Neural cell (in vitro differentiated cells): ENCODE measurements at regions not wholly inside any gene's neighbourhood (a gene's known extent, or its start where the extent isn't known, plus 50 kb on each side); places are given as distances from the start of the nearest gene placed in this dataset.

Experiments used
- H2AFZ ChIP-seq: fragments of 200-600, 300-800 bp; sonication (generic), shearing (Covaris generic); 2 replicates; pipeline ENCODE4 v1.6.0; 2014; ENCODE audit warnings: low read depth, mild to moderate bottlenecking, antibody characterized with exemption, low read length, moderate library complexity
- H3F3A ChIP-seq: fragments of 200-600 bp; shearing (Covaris generic); 2 replicates; pipeline ENCODE4 v1.6.1; 2016; ENCODE audit warnings: mild to moderate bottlenecking, moderate library complexity, mixed read lengths, antibody characterized with exemption, low read length; ENCODE audit not compliant: insufficient read depth, poor library complexity, severe bottlenecking
- H3K27ac ChIP-seq: fragments of 200-600, 300-800 bp; sonication (generic), shearing (Covaris generic); 2 replicates; pipeline ENCODE4 v1.5.1; 2014; ENCODE audit warnings: mild to moderate bottlenecking, low read length, moderate library complexity
- H3K27me3 ChIP-seq: fragments of 300-800, 200-600 bp; sonication (generic), shearing (Covaris generic); 2 replicates; pipeline ENCODE4 v1.6.0; 2014; ENCODE audit warnings: mild to moderate bottlenecking, low read depth, low read length, moderate library complexity; ENCODE audit not compliant: insufficient read depth
- H3K36me3 ChIP-seq: fragments of 300-800, 200-600 bp; sonication (generic), shearing (Covaris generic); 2 replicates; pipeline ENCODE4 v1.5.1; 2014; ENCODE audit warnings: mild to moderate bottlenecking, antibody characterized with exemption, low read length, moderate library complexity; ENCODE audit not compliant: insufficient read depth
- H3K4me2 ChIP-seq: fragments of 300-800, 200-600 bp; sonication (generic), shearing (Covaris generic); 2 replicates; pipeline ENCODE4 v1.6.0; 2014; ENCODE audit warnings: mild to moderate bottlenecking, low read length
- H3K4me3 ChIP-seq: fragments of 300-800, 200-600 bp; sonication (generic), shearing (Covaris generic); 2 replicates; pipeline ENCODE4 v1.5.1; 2014; ENCODE audit warnings: mild to moderate bottlenecking, low read length, moderate library complexity
- H3K79me2 ChIP-seq: fragments of 200-600 bp; shearing (Covaris generic); replicated peaks from 2 replicates; pipeline ENCODE4 v1.6.0; 2014; ENCODE audit warnings: mild to moderate bottlenecking, low read length, moderate library complexity; ENCODE audit not compliant: insufficient read depth
- H3K9ac ChIP-seq: fragments of 300-800, 200-600 bp; sonication (generic), shearing (Covaris generic); 2 replicates; pipeline ENCODE4 v1.6.1; 2016; ENCODE audit warnings: mild to moderate bottlenecking, low read length, mixed read lengths
- H3K9me2 ChIP-seq: fragments of 200-600 bp; shearing (Covaris generic); 2 replicates; pipeline ENCODE4 v1.6.1; 2016; ENCODE audit warnings: mild to moderate bottlenecking, low read length, mixed read lengths; ENCODE audit not compliant: insufficient read depth
- H3K9me3 ChIP-seq: fragments of 200-600, 300-800 bp; sonication (generic), shearing (Covaris generic); 2 replicates; pipeline ENCODE4 v1.6.1; 2016; ENCODE audit warnings: mild to moderate bottlenecking, mixed run types, low read length, moderate library complexity, mixed read lengths
- H4K20me1 ChIP-seq: fragments of 200-600 bp; shearing (Covaris generic); 2 replicates; pipeline ENCODE4 v1.6.1; 2016; ENCODE audit warnings: mild to moderate bottlenecking, mixed run types; ENCODE audit not compliant: insufficient read depth
- CTCF ChIP-seq: fragments of 450-650 bp; IDR thresholded peaks from 2 replicates; pipeline ENCODE4 v1.5.1; 2014; ENCODE audit warnings: antibody characterized with exemption, mild to moderate bottlenecking, moderate library complexity; ENCODE audit not compliant: poor library complexity, severe bottlenecking
- EP300 ChIP-seq: fragments of 450-650 bp; conservative IDR thresholded peaks from 2 replicates; pipeline ENCODE4 v1.6.1; 2014; ENCODE audit warnings: antibody characterized with exemption, mild to moderate bottlenecking, moderate library complexity; ENCODE audit not compliant: poor library complexity, severe bottlenecking
- EZH2 ChIP-seq: fragments of 200-600, 300-800 bp; shearing (Covaris generic), sonication (generic); IDR thresholded peaks from 2 replicates; pipeline ENCODE4 v1.6.1; 2014; ENCODE audit warnings: antibody characterized with exemption, low read length, borderline replicate concordance, mild to moderate bottlenecking; ENCODE audit not compliant: insufficient read depth, poor library complexity, severe bottlenecking
- MXI1 ChIP-seq: fragments of 450-650 bp; conservative IDR thresholded peaks from 2 replicates; pipeline ENCODE4 v1.6.1; 2014; ENCODE audit warnings: antibody characterized with exemption, mild to moderate bottlenecking; ENCODE audit not compliant: poor library complexity, severe bottlenecking
- POLR2AphosphoS5 ChIP-seq: IDR thresholded peaks from 2 replicates; pipeline ENCODE4 v1.6.1; 2012
- RAD21 ChIP-seq: fragments of 450-650 bp; conservative IDR thresholded peaks from 2 replicates; pipeline ENCODE4 v1.6.1; 2014; ENCODE audit warnings: antibody characterized with exemption, mild to moderate bottlenecking, moderate library complexity
- REST ChIP-seq: IDR thresholded peaks from 2 replicates; pipeline ENCODE4 v1.6.1; 2012; ENCODE audit warnings: borderline replicate concordance
- SMC3 ChIP-seq: fragments of 450-650 bp; conservative IDR thresholded peaks from 2 replicates; pipeline ENCODE4 v1.6.1; 2014; ENCODE audit warnings: antibody characterized with exemption, mild to moderate bottlenecking, moderate library complexity; ENCODE audit not compliant: poor library complexity
- TAF1 ChIP-seq: IDR thresholded peaks from 2 replicates; pipeline ENCODE4 v1.6.1; 2012; ENCODE audit warnings: low read depth

GRCh38 chr1:37332126-37332525, 142.3 kb upstream of the ZC3H12A start:
- no peak overlapping the region for H3K4me2 ChIP-seq
- no peaks in the 10 kb centered on the region for H3K27me3 ChIP-seq
- H3K9me3 ChIP-seq = no peaks in the 10 kb centered on the region
- no peak overlapping the region for H2AFZ ChIP-seq
- no peaks in the 10 kb centered on the region for H3F3A ChIP-seq
- no peak overlapping the region for H3K4me3 ChIP-seq
- no peaks in the 10 kb centered on the region for H3K79me2 ChIP-seq
- H3K9ac ChIP-seq = no peak overlapping the region
- H3K9me2 ChIP-seq = no peaks in the 10 kb centered on the region
- no peak for TF ChIP-seq RAD21
- TF ChIP-seq MXI1 = no peak
- no peak for TF ChIP-seq EP300
- TF ChIP-seq EZH2 = no peak
- TF ChIP-seq SMC3 = no peak
- TF ChIP-seq POLR2AphosphoS5 = no peak
- no peak for TF ChIP-seq CTCF
- no peak for TF ChIP-seq TAF1
- no peak for TF ChIP-seq REST
- H3K36me3 ChIP-seq = no peaks in the 10 kb centered on the region
- H4K20me1 ChIP-seq = no peaks in the 10 kb centered on the region
- no peak overlapping the region for H3K27ac ChIP-seq

- Histone ChIP-seq H3K9me2 (no peaks in the 10 kb centered on the region), H3K4me3 (no peak overlapping the region), H3F3A (no peaks in the 10 kb centered on the region), H3K27ac (no peak overlapping the region), H3K79me2 (no peaks in the 10 kb centered on the region), H4K20me1 (no peaks in the 10 kb centered on the region), H3K9ac (no peak overlapping the region), H3K36me3 (no peaks in the 10 kb centered on the region), H3K4me2 (no peak overlapping the region), H3K9me3 (no peaks in the 10 kb centered on the region), H2AFZ (no peak overlapping the region), H3K27me3 (no peaks in the 10 kb centered on the region)
- TF ChIP-seq TAF1 = no peak
- TF ChIP-seq CTCF = no peak
- TF ChIP-seq MXI1 = no peak
- no peak for TF ChIP-seq EZH2
- no peak for TF ChIP-seq RAD21
- TF ChIP-seq EP300 = no peak
- TF ChIP-seq SMC3 = no peak
- TF ChIP-seq REST = no peak
These were observed 135.7 kb upstream of the ZC3H12A start for GRCh38 chr1:37338658-37339057.
